HCT116 (cell line): ENCODE measurements at regions not wholly inside any gene's neighbourhood (a gene's known extent, or its start where the extent isn't known, plus 50 kb on each side); places are given as distances from the start of the nearest gene placed in this dataset.
A peak's percentile ranks its signal among the peaks of the same experiment; 100 is the strongest.

Experiments
- ATAC-seq: fragments of 200-7000 bp; cut with Tn5 transposase; 2 replicates; pipeline ENCODE4 v1.9.1; 2020; ENCODE audit warnings: mild to moderate bottlenecking, moderate library complexity
- BruUV-seq: library from RNA; stranded (reverse); fragments of 400-500 nt; replicated peaks from 2 replicates; lab custom pipeline; 2021; lab: Mats Ljungman, UMichigan
- CTCF ChIA-PET: fragments of 300-600 bp; sonication (Branson Sonifier 250); formaldehyde crosslinking; loops from one replicate; lab custom pipeline; 2021; ENCODE audit warnings: antibody characterized with exemption; lab: Charles Lee
- POLR2A ChIA-PET: fragments of 300-600, 350-600 bp; sonication (Branson Sonifier 250); formaldehyde crosslinking; loops from one replicate; lab custom pipeline; 2021; ENCODE audit warnings: antibody characterized with exemption; lab: Charles Lee
- RAD21 ChIA-PET, 2 experiments: fragments of 300-600 bp; sonication (Branson Sonifier 250); formaldehyde crosslinking; loops; one replicate each; lab custom pipeline; 2023; ENCODE audit warnings: low total read pairs in 2 of 2; ENCODE audit not compliant: uncharacterized antibody in 2 of 2, unreplicated experiment in 2 of 2, low non-redundant PET in 1 of 2; lab: Charles Lee
- DNase-seq: peaks from one replicate; pipeline ENCODE4 v3.0.0-alpha.2; 2010; ENCODE audit warnings: low read depth, low spot score
- H2AFZ ChIP-seq: fragments of 200-600 bp; shearing (Covaris generic), sonication (generic); 2 replicates; pipeline ENCODE4 v1.6.1; 2017; ENCODE audit warnings: low read depth, mixed run types, mixed read lengths, antibody characterized with exemption, low read length; ENCODE audit not compliant: poor library complexity, severe bottlenecking
- H3K27ac ChIP-seq: 2 replicates; pipeline ENCODE4 v1.5.1; 2012; ENCODE audit warnings: low read depth, low read length
- H3K27me3 ChIP-seq: fragments of 200-600 bp; sonication (generic); 2 replicates; pipeline ENCODE4 v1.6.1; 2016; ENCODE audit warnings: mixed run types, low read length, mixed read lengths; ENCODE audit not compliant: insufficient read depth
- H3K36me3 ChIP-seq, 2 experiments: fragments of 200-500 bp in 1 of 2; fragments of 200-600 bp in 1 of 2; sonication (Bioruptor generic) in 1 of 2; sonication (generic) in 1 of 2; 2 replicates each; pipeline versions ENCODE4 v1.5.1 to v1.6.1; 2014 to 2016; ENCODE audit warnings: low read length in 2 of 2, inconsistent platforms in 1 of 2, mixed read lengths in 1 of 2, mixed run types in 1 of 2; ENCODE audit not compliant: insufficient read depth in 2 of 2, control insufficient read depth in 1 of 2
- H3K4me1 ChIP-seq, 2 experiments: fragments of 200-600 bp in 1 of 2; sonication (generic) in 1 of 2; 2 replicates each; pipeline versions ENCODE4 v1.5.1 to v1.6.1; 2012 to 2017; ENCODE audit warnings: low read length in 2 of 2, inconsistent platforms in 1 of 2, mild to moderate bottlenecking in 1 of 2, mixed read lengths in 1 of 2, mixed run types in 1 of 2, moderate library complexity in 1 of 2; ENCODE audit not compliant: insufficient read depth in 2 of 2, control insufficient read depth in 1 of 2
- H3K4me2 ChIP-seq: fragments of 200-600 bp; sonication (generic); 2 replicates; pipeline ENCODE4 v1.6.1; 2017; ENCODE audit warnings: mixed run types, low read length, mixed read lengths
- H3K4me3 ChIP-seq, 2 experiments: fragments of 200-600 bp in 1 of 2; sonication (generic) in 1 of 2; replicated peaks in 1 of 2; 2 replicates each; pipeline ENCODE4 v1.5.1; 2011 to 2016; ENCODE audit warnings: low read length in 2 of 2, control low read depth in 1 of 2, low read depth in 1 of 2, mild to moderate bottlenecking in 1 of 2, mixed read lengths in 1 of 2, mixed run types in 1 of 2
- H3K79me2 ChIP-seq: fragments of 200-600 bp; sonication (generic); 2 replicates; pipeline ENCODE4 v1.6.1; 2017; ENCODE audit warnings: mild to moderate bottlenecking, mixed run types, low read length, moderate library complexity, mixed read lengths; ENCODE audit not compliant: insufficient read depth
- H3K9ac ChIP-seq: fragments of 200-600 bp; sonication (generic); 2 replicates; pipeline ENCODE4 v1.6.1; 2016; ENCODE audit warnings: low read length, mixed read lengths
- H3K9me2 ChIP-seq: fragments of 200-600 bp; sonication (generic), shearing (Covaris generic); 2 replicates; pipeline ENCODE4 v1.6.1; 2017; ENCODE audit warnings: mixed run types, mild to moderate bottlenecking, moderate library complexity; ENCODE audit not compliant: insufficient read depth
- H3K9me3 ChIP-seq, 2 experiments: fragments of 200-500 bp in 1 of 2; fragments of 200-600 bp in 1 of 2; sonication (Bioruptor generic) in 1 of 2; sonication (generic) in 1 of 2; 2 replicates each; pipeline ENCODE4 v1.6.1; 2014 to 2017; ENCODE audit warnings: low read length in 2 of 2, mixed read lengths in 2 of 2, inconsistent platforms in 1 of 2, low read depth in 1 of 2, mild to moderate bottlenecking in 1 of 2, mixed run types in 1 of 2, moderate library complexity in 1 of 2; ENCODE audit not compliant: control insufficient read depth in 1 of 2, insufficient read depth in 1 of 2
- H4K20me1 ChIP-seq: fragments of 200-600 bp; sonication (generic), shearing (Covaris generic); 2 replicates; pipeline ENCODE4 v1.6.1; 2017; ENCODE audit warnings: mixed run types, mild to moderate bottlenecking, moderate library complexity; ENCODE audit not compliant: insufficient read depth
- ATF3 ChIP-seq: IDR thresholded peaks from 2 replicates; pipeline ENCODE4 v1.6.1; 2012
- CBX3 ChIP-seq: IDR thresholded peaks from 2 replicates; pipeline ENCODE4 v1.6.1; 2012; ENCODE audit warnings: low read depth
- CEBPB ChIP-seq: IDR thresholded peaks from 2 replicates; pipeline ENCODE4 v1.6.1; 2012; ENCODE audit warnings: low read depth
- CTCF ChIP-seq, 3 experiments: fragments of 200-600 bp in 1 of 3; sonication (generic) in 1 of 3; IDR thresholded peaks in 2 of 3; conservative IDR thresholded peaks in 1 of 3; 2 replicates each; pipeline ENCODE4 v1.5.1; 2012 to 2017; ENCODE audit warnings: low read depth in 2 of 3, low read length in 2 of 3, antibody characterized with exemption in 1 of 3, borderline replicate concordance in 1 of 3, control low read depth in 1 of 3, mild to moderate bottlenecking in 1 of 3, mixed read lengths in 1 of 3, mixed run types in 1 of 3, moderate library complexity in 1 of 3; ENCODE audit not compliant: insufficient read depth in 1 of 3
- EGR1 ChIP-seq: IDR thresholded peaks from 2 replicates; pipeline ENCODE4 v1.6.1; 2012; ENCODE audit warnings: low read depth
- ELF1 ChIP-seq: IDR thresholded peaks from 2 replicates; pipeline ENCODE4 v1.6.1; 2012; ENCODE audit warnings: low read depth, borderline replicate concordance
- EZH2 ChIP-seq: fragments of 200-600 bp; sonication (generic); IDR thresholded peaks from 2 replicates; pipeline ENCODE4 v1.6.1; 2017; ENCODE audit warnings: antibody characterized with exemption, mixed run types
- EZH2phosphoT487 ChIP-seq: fragments of 200-600 bp; IDR thresholded peaks from 2 replicates; pipeline ENCODE4 v1.6.1; 2018; ENCODE audit warnings: antibody characterized with exemption, borderline replicate concordance
- FOSL1 ChIP-seq: IDR thresholded peaks from 2 replicates; pipeline ENCODE4 v1.6.1; 2012; ENCODE audit warnings: low read depth
- POLR2AphosphoS5 ChIP-seq: IDR thresholded peaks from 2 replicates; pipeline ENCODE4 v1.6.1; 2011; ENCODE audit warnings: mild to moderate bottlenecking, low read depth, low read length, moderate library complexity
- RAD21 ChIP-seq: IDR thresholded peaks from 2 replicates; pipeline ENCODE4 v1.6.1; 2012; ENCODE audit warnings: low read depth, mild to moderate bottlenecking
- REST ChIP-seq: IDR thresholded peaks from 2 replicates; pipeline ENCODE4 v1.6.1; 2012; ENCODE audit warnings: low read depth
- SIN3A ChIP-seq: IDR thresholded peaks from 2 replicates; pipeline ENCODE4 v1.6.1; 2012; ENCODE audit warnings: low read depth
- SP1 ChIP-seq: IDR thresholded peaks from 2 replicates; pipeline ENCODE4 v1.6.1; 2012; ENCODE audit warnings: low read depth
- SRF ChIP-seq: IDR thresholded peaks from 2 replicates; pipeline ENCODE4 v1.6.1; 2012; ENCODE audit warnings: low read depth
- TCF7L2 ChIP-seq: IDR thresholded peaks from 2 replicates; pipeline ENCODE4 v1.7.0; 2011; ENCODE audit warnings: borderline replicate concordance, inconsistent platforms; ENCODE audit not compliant: insufficient read depth, insufficient read length; ENCODE audit errors: extremely low read depth
- ZNF274 ChIP-seq: fragments of 200-500 bp; sonication (Bioruptor generic); IDR thresholded peaks from 2 replicates; pipeline ENCODE4 v1.6.1; 2014; ENCODE audit warnings: mild to moderate bottlenecking, low read depth, low read length, inconsistent platforms
- intact Hi-C: fragments of 100-400 bp; cut with micrococcal nuclease; formaldehyde crosslinking; loops from 2 replicates; pipeline ENCODE4 v1.10.0; 2022
- TF ChIP-seq, protein P1 (sequence below): IDR thresholded peaks from 2 replicates; pipeline ENCODE4 v1.6.1; 2011; ENCODE audit warnings: mild to moderate bottlenecking, low read length, moderate library complexity; ENCODE audit not compliant: insufficient replicate concordance; ENCODE audit errors: extremely low read depth

DNA sequence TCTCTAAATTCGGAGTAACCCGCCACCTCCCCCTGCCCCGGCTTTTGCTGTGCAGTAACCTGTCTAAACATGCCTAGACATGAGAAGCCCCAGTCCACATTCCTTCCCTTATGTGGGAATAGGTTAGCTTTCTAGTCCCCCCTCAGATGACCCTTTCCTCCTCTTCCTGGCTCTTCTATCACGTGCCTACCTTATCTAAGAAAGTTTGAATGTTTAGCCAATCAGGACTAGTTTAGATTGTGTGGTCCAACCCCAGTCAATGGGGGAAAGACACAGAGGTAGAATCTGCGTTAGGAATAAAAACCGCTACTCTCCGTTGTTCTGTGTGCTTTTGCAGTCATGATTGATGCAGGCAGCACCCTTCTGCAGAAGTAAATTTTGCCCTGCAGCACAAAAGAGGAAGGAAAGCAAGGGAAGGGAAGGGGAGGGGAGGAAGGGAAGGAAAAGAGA is 69.0 kb upstream of the CD93 start:
- H3K4me3 ChIP-seq: no peak overlapping the region
- intact Hi-C loops: loop anchor here (10.0 kb wide), 1 partner anchor 780 kb away; no protein-coding TSS in a partner anchor
- H3K9me3 ChIP-seq: no peaks in the 10 kb centered on the region
- H3K4me1 ChIP-seq: peaks cover 15 to 63% of the 10 kb centered on the region in 2 experiments
- TF ChIP-seq SP1 (no peak), ZNF274 (no peak), ATF3 (no peak), RAD21 (no peak), REST (no peak), ELF1 (no peak), CBX3 (no peak), SRF (no peak), CEBPB (no peak), EZH2 (no peak), SIN3A (no peak), EZH2phosphoT487 (no peak), FOSL1 (no peak), TCF7L2 (no peak), CTCF (IDR thresholded peaks at IDR 0.05 in 2 of 3, conservative IDR thresholded peaks at IDR 0.05 in 1 of 3; ENCODE audit: borderline replicate concordance in 1 of 3, insufficient read depth in 1 of 3, low read depth in 2 of 3, low read length in 2 of 3) (no peak), POLR2AphosphoS5 (no peak), EGR1 (no peak)
- TF ChIP-seq, protein P1, sequence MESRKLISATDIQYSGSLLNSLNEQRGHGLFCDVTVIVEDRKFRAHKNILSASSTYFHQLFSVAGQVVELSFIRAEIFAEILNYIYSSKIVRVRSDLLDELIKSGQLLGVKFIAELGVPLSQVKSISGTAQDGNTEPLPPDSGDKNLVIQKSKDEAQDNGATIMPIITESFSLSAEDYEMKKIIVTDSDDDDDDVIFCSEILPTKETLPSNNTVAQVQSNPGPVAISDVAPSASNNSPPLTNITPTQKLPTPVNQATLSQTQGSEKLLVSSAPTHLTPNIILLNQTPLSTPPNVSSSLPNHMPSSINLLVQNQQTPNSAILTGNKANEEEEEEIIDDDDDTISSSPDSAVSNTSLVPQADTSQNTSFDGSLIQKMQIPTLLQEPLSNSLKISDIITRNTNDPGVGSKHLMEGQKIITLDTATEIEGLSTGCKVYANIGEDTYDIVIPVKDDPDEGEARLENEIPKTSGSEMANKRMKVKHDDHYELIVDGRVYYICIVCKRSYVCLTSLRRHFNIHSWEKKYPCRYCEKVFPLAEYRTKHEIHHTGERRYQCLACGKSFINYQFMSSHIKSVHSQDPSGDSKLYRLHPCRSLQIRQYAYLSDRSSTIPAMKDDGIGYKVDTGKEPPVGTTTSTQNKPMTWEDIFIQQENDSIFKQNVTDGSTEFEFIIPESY: no peak
- H3K36me3 ChIP-seq: no peaks in the 10 kb centered on the region
- no peaks in the 10 kb centered on the region for H3K9me2 ChIP-seq
- peak overlapping the region; percentile 62 for H3K4me2 ChIP-seq
- ChIA-PET CTCF (no interaction called here), POLR2A (interaction anchor here (1.6 kb wide), 1 partner anchor 11 kb away, joined by 4 read pairs; no protein-coding TSS in a partner anchor), RAD21 (no interaction called here)
- DNase-seq (no peak), ATAC-seq (no peak)
- no peaks in the 10 kb centered on the region for H3K79me2 ChIP-seq
- BruUV-seq: TSS peak; percentile 78
- H4K20me1 ChIP-seq: no peaks in the 10 kb centered on the region
- no peaks in the 10 kb centered on the region for H3K27me3 ChIP-seq
- H3K9ac ChIP-seq: no peak overlapping the region
- H2AFZ ChIP-seq: no peak overlapping the region
- no peak overlapping the region for H3K27ac ChIP-seq
